Peyer's patch (tissue), 4 donors: ENCODE measurements at regions not wholly inside any gene's neighbourhood (a gene's known extent, or its start where the extent isn't known, plus 50 kb on each side); places are given as distances from the start of the nearest gene placed in this dataset.

ENCODE experiments used
- CTCF ChIP-seq, 6 experiments: fragments of 450-650 bp in 4 of 6; fragments of 200-600 bp in 2 of 6; sonication (generic) in 1 of 6; IDR thresholded peaks; one replicate each; pipeline ENCODE4 v1.5.1; 2017 to 2019; ENCODE audit warnings: antibody characterized with exemption in 6 of 6, mild to moderate bottlenecking in 3 of 6, moderate library complexity in 1 of 6
- POLR2A ChIP-seq, 2 donors: fragments of 450-650 bp; IDR thresholded peaks; one replicate each; pipeline ENCODE4 v1.5.1; 2017; ENCODE audit warnings: antibody characterized with exemption in 2 of 2, mild to moderate bottlenecking in 2 of 2, moderate library complexity in 2 of 2

GRCh38 chr4:138736362-138736761, 279.2 kb upstream of the NOCT start:
- TF ChIP-seq CTCF (IDR thresholded peaks at IDR 0.05) (no peak), POLR2A (IDR thresholded peaks at IDR 0.05) (no peak)
